HCT116 (cell line): ENCODE measurements at regions not wholly inside any gene's neighbourhood (a gene's known extent, or its start where the extent isn't known, plus 50 kb on each side); places are given as distances from the start of the nearest gene placed in this dataset.

Experiments used
- ATAC-seq: fragments of 200-7000 bp; cut with Tn5 transposase; 2 replicates; pipeline ENCODE4 v1.9.1; 2020; ENCODE audit warnings: mild to moderate bottlenecking, moderate library complexity
- BruUV-seq: library from RNA; stranded (reverse); fragments of 400-500 nt; replicated peaks from 2 replicates; lab custom pipeline; 2021; lab: Mats Ljungman, UMichigan
- CTCF ChIA-PET: fragments of 300-600 bp; sonication (Branson Sonifier 250); formaldehyde crosslinking; loops from one replicate; lab custom pipeline; 2021; ENCODE audit warnings: antibody characterized with exemption; lab: Charles Lee
- POLR2A ChIA-PET: fragments of 300-600, 350-600 bp; sonication (Branson Sonifier 250); formaldehyde crosslinking; loops from one replicate; lab custom pipeline; 2021; ENCODE audit warnings: antibody characterized with exemption; lab: Charles Lee
- RAD21 ChIA-PET, 2 experiments: fragments of 300-600 bp; sonication (Branson Sonifier 250); formaldehyde crosslinking; loops; one replicate each; lab custom pipeline; 2023; ENCODE audit warnings: low total read pairs in 2 of 2; ENCODE audit not compliant: uncharacterized antibody in 2 of 2, unreplicated experiment in 2 of 2, low non-redundant PET in 1 of 2; lab: Charles Lee
- DNase-seq: peaks from one replicate; pipeline ENCODE4 v3.0.0-alpha.2; 2010; ENCODE audit warnings: low read depth, low spot score
- H2AFZ ChIP-seq: fragments of 200-600 bp; shearing (Covaris generic), sonication (generic); 2 replicates; pipeline ENCODE4 v1.6.1; 2017; ENCODE audit warnings: low read depth, mixed run types, mixed read lengths, antibody characterized with exemption, low read length; ENCODE audit not compliant: poor library complexity, severe bottlenecking
- H3K27ac ChIP-seq: 2 replicates; pipeline ENCODE4 v1.5.1; 2012; ENCODE audit warnings: low read depth, low read length
- H3K27me3 ChIP-seq: fragments of 200-600 bp; sonication (generic); 2 replicates; pipeline ENCODE4 v1.6.1; 2016; ENCODE audit warnings: mixed run types, low read length, mixed read lengths; ENCODE audit not compliant: insufficient read depth
- H3K36me3 ChIP-seq, 2 experiments: fragments of 200-500 bp in 1 of 2; fragments of 200-600 bp in 1 of 2; sonication (Bioruptor generic) in 1 of 2; sonication (generic) in 1 of 2; 2 replicates each; pipeline versions ENCODE4 v1.5.1 to v1.6.1; 2014 to 2016; ENCODE audit warnings: low read length in 2 of 2, inconsistent platforms in 1 of 2, mixed read lengths in 1 of 2, mixed run types in 1 of 2; ENCODE audit not compliant: insufficient read depth in 2 of 2, control insufficient read depth in 1 of 2
- H3K4me1 ChIP-seq, 2 experiments: fragments of 200-600 bp in 1 of 2; sonication (generic) in 1 of 2; 2 replicates each; pipeline versions ENCODE4 v1.5.1 to v1.6.1; 2012 to 2017; ENCODE audit warnings: low read length in 2 of 2, inconsistent platforms in 1 of 2, mild to moderate bottlenecking in 1 of 2, mixed read lengths in 1 of 2, mixed run types in 1 of 2, moderate library complexity in 1 of 2; ENCODE audit not compliant: insufficient read depth in 2 of 2, control insufficient read depth in 1 of 2
- H3K4me2 ChIP-seq: fragments of 200-600 bp; sonication (generic); 2 replicates; pipeline ENCODE4 v1.6.1; 2017; ENCODE audit warnings: mixed run types, low read length, mixed read lengths
- H3K4me3 ChIP-seq, 2 experiments: fragments of 200-600 bp in 1 of 2; sonication (generic) in 1 of 2; replicated peaks in 1 of 2; 2 replicates each; pipeline ENCODE4 v1.5.1; 2011 to 2016; ENCODE audit warnings: low read length in 2 of 2, control low read depth in 1 of 2, low read depth in 1 of 2, mild to moderate bottlenecking in 1 of 2, mixed read lengths in 1 of 2, mixed run types in 1 of 2
- H3K79me2 ChIP-seq: fragments of 200-600 bp; sonication (generic); 2 replicates; pipeline ENCODE4 v1.6.1; 2017; ENCODE audit warnings: mild to moderate bottlenecking, mixed run types, low read length, moderate library complexity, mixed read lengths; ENCODE audit not compliant: insufficient read depth
- H3K9ac ChIP-seq: fragments of 200-600 bp; sonication (generic); 2 replicates; pipeline ENCODE4 v1.6.1; 2016; ENCODE audit warnings: low read length, mixed read lengths
- H3K9me2 ChIP-seq: fragments of 200-600 bp; sonication (generic), shearing (Covaris generic); 2 replicates; pipeline ENCODE4 v1.6.1; 2017; ENCODE audit warnings: mixed run types, mild to moderate bottlenecking, moderate library complexity; ENCODE audit not compliant: insufficient read depth
- H3K9me3 ChIP-seq, 2 experiments: fragments of 200-500 bp in 1 of 2; fragments of 200-600 bp in 1 of 2; sonication (Bioruptor generic) in 1 of 2; sonication (generic) in 1 of 2; 2 replicates each; pipeline ENCODE4 v1.6.1; 2014 to 2017; ENCODE audit warnings: low read length in 2 of 2, mixed read lengths in 2 of 2, inconsistent platforms in 1 of 2, low read depth in 1 of 2, mild to moderate bottlenecking in 1 of 2, mixed run types in 1 of 2, moderate library complexity in 1 of 2; ENCODE audit not compliant: control insufficient read depth in 1 of 2, insufficient read depth in 1 of 2
- H4K20me1 ChIP-seq: fragments of 200-600 bp; sonication (generic), shearing (Covaris generic); 2 replicates; pipeline ENCODE4 v1.6.1; 2017; ENCODE audit warnings: mixed run types, mild to moderate bottlenecking, moderate library complexity; ENCODE audit not compliant: insufficient read depth
- ATF3 ChIP-seq: IDR thresholded peaks from 2 replicates; pipeline ENCODE4 v1.6.1; 2012
- CBX3 ChIP-seq: IDR thresholded peaks from 2 replicates; pipeline ENCODE4 v1.6.1; 2012; ENCODE audit warnings: low read depth
- CEBPB ChIP-seq: IDR thresholded peaks from 2 replicates; pipeline ENCODE4 v1.6.1; 2012; ENCODE audit warnings: low read depth
- EGR1 ChIP-seq: IDR thresholded peaks from 2 replicates; pipeline ENCODE4 v1.6.1; 2012; ENCODE audit warnings: low read depth
- ELF1 ChIP-seq: IDR thresholded peaks from 2 replicates; pipeline ENCODE4 v1.6.1; 2012; ENCODE audit warnings: low read depth, borderline replicate concordance
- EZH2 ChIP-seq: fragments of 200-600 bp; sonication (generic); IDR thresholded peaks from 2 replicates; pipeline ENCODE4 v1.6.1; 2017; ENCODE audit warnings: antibody characterized with exemption, mixed run types
- JUND ChIP-seq: IDR thresholded peaks from 2 replicates; pipeline ENCODE4 v1.6.1; 2012
- RAD21 ChIP-seq: IDR thresholded peaks from 2 replicates; pipeline ENCODE4 v1.6.1; 2012; ENCODE audit warnings: low read depth, mild to moderate bottlenecking
- SIN3A ChIP-seq: IDR thresholded peaks from 2 replicates; pipeline ENCODE4 v1.6.1; 2012; ENCODE audit warnings: low read depth
- SP1 ChIP-seq: IDR thresholded peaks from 2 replicates; pipeline ENCODE4 v1.6.1; 2012; ENCODE audit warnings: low read depth
- SRF ChIP-seq: IDR thresholded peaks from 2 replicates; pipeline ENCODE4 v1.6.1; 2012; ENCODE audit warnings: low read depth
- TCF7L2 ChIP-seq: IDR thresholded peaks from 2 replicates; pipeline ENCODE4 v1.7.0; 2011; ENCODE audit warnings: borderline replicate concordance, inconsistent platforms; ENCODE audit not compliant: insufficient read depth, insufficient read length; ENCODE audit errors: extremely low read depth
- YY1 ChIP-seq: IDR thresholded peaks from 2 replicates; pipeline ENCODE4 v1.6.1; 2011; ENCODE audit warnings: low read length, low read depth, moderate library complexity, mild to moderate bottlenecking; ENCODE audit not compliant: insufficient replicate concordance; ENCODE audit errors: extremely low read depth
- ZNF274 ChIP-seq: fragments of 200-500 bp; sonication (Bioruptor generic); IDR thresholded peaks from 2 replicates; pipeline ENCODE4 v1.6.1; 2014; ENCODE audit warnings: mild to moderate bottlenecking, low read depth, low read length, inconsistent platforms
- intact Hi-C: fragments of 100-400 bp; cut with micrococcal nuclease; formaldehyde crosslinking; loops from 2 replicates; pipeline ENCODE4 v1.10.0; 2022
- TF ChIP-seq, protein P1 (sequence below): IDR thresholded peaks from 2 replicates; pipeline ENCODE4 v1.6.1; 2011; ENCODE audit warnings: mild to moderate bottlenecking, low read length, moderate library complexity; ENCODE audit not compliant: insufficient replicate concordance; ENCODE audit errors: extremely low read depth
- TF ChIP-seq, protein P2 (sequence below): IDR thresholded peaks from 2 replicates; pipeline ENCODE4 v1.6.1; 2012; ENCODE audit warnings: low read depth

GRCh38 chr5:18010053-18010452 is 375.8 kb downstream of the TAF11L14 start:
- BruUV-seq: no TSS peak

GRCh38 chr5:18018472-18018871 is 384.2 kb downstream of the TAF11L14 start:
- DNase-seq: no peak
- RAD21 ChIA-PET: no interaction called here
- Histone ChIP-seq H3K9ac (no peak overlapping the region), H2AFZ (no peak overlapping the region), H3K27ac (no peak overlapping the region), H3K36me3 (no peaks in the 10 kb centered on the region), H3K4me1 (no peaks in the 10 kb centered on the region), H3K27me3 (no peaks in the 10 kb centered on the region), H3K9me3 (peaks cover 10 to 12% of the 10 kb centered on the region in 2 experiments; a peak in 2 of 4 replicates), H3K79me2 (no peaks in the 10 kb centered on the region), H3K4me2 (no peak overlapping the region), H4K20me1 (no peaks in the 10 kb centered on the region), H3K9me2 (no peaks in the 10 kb centered on the region), H3K4me3 (no peak overlapping the region)
- ATAC-seq: no peak
- CTCF ChIA-PET: no interaction called here
- POLR2A ChIA-PET: no interaction called here
- intact Hi-C loops: no loop called here
- BruUV-seq: no TSS peak
- no peak for TF ChIP-seq CEBPB
- no peak for TF ChIP-seq SP1
- TF ChIP-seq, protein P1, sequence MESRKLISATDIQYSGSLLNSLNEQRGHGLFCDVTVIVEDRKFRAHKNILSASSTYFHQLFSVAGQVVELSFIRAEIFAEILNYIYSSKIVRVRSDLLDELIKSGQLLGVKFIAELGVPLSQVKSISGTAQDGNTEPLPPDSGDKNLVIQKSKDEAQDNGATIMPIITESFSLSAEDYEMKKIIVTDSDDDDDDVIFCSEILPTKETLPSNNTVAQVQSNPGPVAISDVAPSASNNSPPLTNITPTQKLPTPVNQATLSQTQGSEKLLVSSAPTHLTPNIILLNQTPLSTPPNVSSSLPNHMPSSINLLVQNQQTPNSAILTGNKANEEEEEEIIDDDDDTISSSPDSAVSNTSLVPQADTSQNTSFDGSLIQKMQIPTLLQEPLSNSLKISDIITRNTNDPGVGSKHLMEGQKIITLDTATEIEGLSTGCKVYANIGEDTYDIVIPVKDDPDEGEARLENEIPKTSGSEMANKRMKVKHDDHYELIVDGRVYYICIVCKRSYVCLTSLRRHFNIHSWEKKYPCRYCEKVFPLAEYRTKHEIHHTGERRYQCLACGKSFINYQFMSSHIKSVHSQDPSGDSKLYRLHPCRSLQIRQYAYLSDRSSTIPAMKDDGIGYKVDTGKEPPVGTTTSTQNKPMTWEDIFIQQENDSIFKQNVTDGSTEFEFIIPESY: no peak
- no peak for TF ChIP-seq JUND
- TF ChIP-seq TCF7L2: no peak
- TF ChIP-seq EGR1: no peak
- TF ChIP-seq YY1: no peak
- TF ChIP-seq, protein P2, sequence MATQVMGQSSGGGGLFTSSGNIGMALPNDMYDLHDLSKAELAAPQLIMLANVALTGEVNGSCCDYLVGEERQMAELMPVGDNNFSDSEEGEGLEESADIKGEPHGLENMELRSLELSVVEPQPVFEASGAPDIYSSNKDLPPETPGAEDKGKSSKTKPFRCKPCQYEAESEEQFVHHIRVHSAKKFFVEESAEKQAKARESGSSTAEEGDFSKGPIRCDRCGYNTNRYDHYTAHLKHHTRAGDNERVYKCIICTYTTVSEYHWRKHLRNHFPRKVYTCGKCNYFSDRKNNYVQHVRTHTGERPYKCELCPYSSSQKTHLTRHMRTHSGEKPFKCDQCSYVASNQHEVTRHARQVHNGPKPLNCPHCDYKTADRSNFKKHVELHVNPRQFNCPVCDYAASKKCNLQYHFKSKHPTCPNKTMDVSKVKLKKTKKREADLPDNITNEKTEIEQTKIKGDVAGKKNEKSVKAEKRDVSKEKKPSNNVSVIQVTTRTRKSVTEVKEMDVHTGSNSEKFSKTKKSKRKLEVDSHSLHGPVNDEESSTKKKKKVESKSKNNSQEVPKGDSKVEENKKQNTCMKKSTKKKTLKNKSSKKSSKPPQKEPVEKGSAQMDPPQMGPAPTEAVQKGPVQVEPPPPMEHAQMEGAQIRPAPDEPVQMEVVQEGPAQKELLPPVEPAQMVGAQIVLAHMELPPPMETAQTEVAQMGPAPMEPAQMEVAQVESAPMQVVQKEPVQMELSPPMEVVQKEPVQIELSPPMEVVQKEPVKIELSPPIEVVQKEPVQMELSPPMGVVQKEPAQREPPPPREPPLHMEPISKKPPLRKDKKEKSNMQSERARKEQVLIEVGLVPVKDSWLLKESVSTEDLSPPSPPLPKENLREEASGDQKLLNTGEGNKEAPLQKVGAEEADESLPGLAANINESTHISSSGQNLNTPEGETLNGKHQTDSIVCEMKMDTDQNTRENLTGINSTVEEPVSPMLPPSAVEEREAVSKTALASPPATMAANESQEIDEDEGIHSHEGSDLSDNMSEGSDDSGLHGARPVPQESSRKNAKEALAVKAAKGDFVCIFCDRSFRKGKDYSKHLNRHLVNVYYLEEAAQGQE: no peak
- TF ChIP-seq EZH2: no peak
- no peak for TF ChIP-seq SIN3A
- no peak for TF ChIP-seq SRF
- no peak for TF ChIP-seq ATF3
- no peak for TF ChIP-seq ZNF274
- TF ChIP-seq CBX3: no peak
- TF ChIP-seq ELF1: no peak

More at GRCh38 chr5:18010053-18010452, 375.8 kb downstream of the TAF11L14 start:
- no peak overlapping the region for H3K27ac ChIP-seq
- intact Hi-C loops: no loop called here
- H3K4me3 ChIP-seq: no peak overlapping the region
- no peak overlapping the region for H3K9ac ChIP-seq
- TF ChIP-seq RAD21 (no peak), EGR1 (no peak), EZH2 (no peak)
- RAD21 ChIA-PET: no interaction called here
- POLR2A ChIA-PET: no interaction called here
- CTCF ChIA-PET: no interaction called here
- no peaks in the 10 kb centered on the region for H3K4me1 ChIP-seq
- no peaks in the 10 kb centered on the region for H3K9me2 ChIP-seq
- no peaks in the 10 kb centered on the region for H3K27me3 ChIP-seq
- H3K79me2 ChIP-seq: no peaks in the 10 kb centered on the region
- ATAC-seq: no peak
- H3K9me3 ChIP-seq: peaks cover 0 to 9% of the 10 kb centered on the region in 2 experiments; a peak in 2 of 4 replicates
- H3K36me3 ChIP-seq: no peaks in the 10 kb centered on the region; a peak in 1 of 4 replicates
- no peak for DNase-seq
- H2AFZ ChIP-seq: no peak overlapping the region
- no peaks in the 10 kb centered on the region; the same call in 1 of the 2 replicates for H4K20me1 ChIP-seq
- no peak overlapping the region for H3K4me2 ChIP-seq
